ENCODE measurements at regions not wholly inside any gene's neighbourhood (a gene's known extent, or its start where the extent isn't known, plus 50 kb on each side); places are given as distances from the start of the nearest gene placed in this dataset.

GRCh38 chr16:51442141-51442870 lies 291.2 kb upstream of the SALL1 start:
- no peak for DNase-seq

DNA sequence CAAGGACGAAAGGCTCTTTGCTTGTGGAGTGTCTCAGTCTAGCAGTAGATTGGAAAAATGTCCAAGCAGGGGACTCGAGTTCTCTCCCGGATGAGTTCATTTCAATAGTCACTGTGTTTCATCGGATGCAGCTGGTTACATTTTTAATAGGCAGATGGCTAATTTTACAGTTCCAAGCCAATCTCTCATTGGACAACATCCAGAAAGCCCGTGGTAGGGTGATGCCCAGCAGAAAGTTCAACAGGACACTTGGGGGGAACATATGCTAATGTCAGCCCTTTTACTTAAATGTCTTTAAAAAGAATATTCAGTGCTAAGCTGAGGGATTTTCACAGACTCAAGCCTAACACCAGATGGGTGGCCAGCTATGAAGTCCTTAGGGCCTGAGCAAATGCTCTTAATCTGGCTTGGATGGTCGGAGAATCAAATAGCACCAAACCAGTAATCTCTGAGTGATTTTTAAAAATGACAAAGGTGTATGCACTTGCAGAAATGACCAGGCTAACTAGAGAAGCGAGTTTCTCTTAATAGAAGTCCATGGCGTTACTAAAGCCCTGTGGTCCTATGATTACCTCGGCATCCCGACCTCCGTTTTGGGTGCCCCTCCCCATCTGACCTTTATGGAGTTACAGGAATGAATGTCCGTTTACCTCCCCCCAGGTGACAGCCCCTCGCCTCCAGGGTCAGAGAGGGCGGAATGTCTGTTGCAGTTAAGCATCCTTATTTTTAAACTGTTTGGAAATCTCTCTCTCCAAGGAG lies 289.2 kb upstream of the SALL1 start:
- no peak for DNase-seq

DNA sequence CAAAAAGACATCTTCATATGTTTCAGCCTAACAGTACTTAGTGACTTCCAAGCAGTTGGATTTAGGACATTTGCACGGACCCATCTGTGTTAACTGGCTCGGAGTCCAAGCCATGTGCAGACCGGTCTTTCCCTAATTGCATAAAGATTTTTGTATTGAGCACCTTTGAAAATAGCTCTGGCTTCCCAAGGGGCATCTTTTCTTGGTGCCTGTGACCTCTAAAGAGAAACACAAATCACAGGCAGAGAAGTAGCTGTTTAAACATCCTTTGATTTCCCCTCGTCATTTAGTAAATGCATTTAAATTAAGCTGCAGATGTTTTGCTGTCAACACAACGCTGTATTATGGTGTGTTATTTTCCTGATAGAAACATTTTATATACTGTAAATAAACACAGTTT lies 288.2 kb upstream of the SALL1 start:
- no peak for DNase-seq

GRCh38 chr16:51436742-51437141 lies 285.7 kb upstream of the SALL1 start:
- DNase-seq = no peak

GRCh38 chr16:51434567-51435198 lies 283.6 kb upstream of the SALL1 start:
- no peak for DNase-seq

GRCh38 chr16:51433599-51433998 lies 282.5 kb upstream of the SALL1 start:
- DNase-seq = no peak

- DNase-seq = no peak
Measured at GRCh38 chr16:51431517-51432241, 280.6 kb upstream of the SALL1 start.

DNA sequence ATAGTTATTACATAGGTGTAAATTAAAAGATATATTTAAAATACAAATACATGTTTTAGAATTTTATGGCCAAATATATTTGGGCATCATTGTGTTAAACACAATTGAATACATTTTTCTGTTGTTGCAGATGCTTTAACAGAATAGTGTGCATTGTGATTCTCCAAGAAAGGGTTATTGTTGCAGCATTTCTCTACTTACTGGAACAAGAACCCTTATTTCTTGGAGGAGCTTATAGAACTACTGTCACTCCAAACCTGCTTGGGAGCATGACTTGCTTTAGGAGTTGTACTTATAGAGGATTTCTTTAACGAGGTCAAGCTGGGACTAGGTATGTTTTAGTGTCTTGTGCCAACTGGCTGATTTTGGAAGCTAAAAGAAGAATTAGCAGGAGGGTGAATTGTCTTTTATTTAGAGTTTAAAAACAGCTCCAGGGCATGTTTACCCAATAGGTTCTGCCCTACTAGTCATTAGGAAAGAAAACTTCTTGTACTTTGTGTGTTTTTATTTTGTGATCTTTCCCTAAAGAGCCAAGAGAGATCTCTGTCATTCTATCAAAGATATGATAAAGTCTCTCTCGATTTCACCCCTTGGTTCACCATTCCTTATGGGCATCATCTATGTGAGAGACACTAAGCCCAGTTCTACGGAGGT lies 279.8 kb upstream of the SALL1 start:
- no peak for DNase-seq

- DNase-seq = no peak
Measured at GRCh38 chr16:51429041-51429440, 278.0 kb upstream of the SALL1 start.

DNA sequence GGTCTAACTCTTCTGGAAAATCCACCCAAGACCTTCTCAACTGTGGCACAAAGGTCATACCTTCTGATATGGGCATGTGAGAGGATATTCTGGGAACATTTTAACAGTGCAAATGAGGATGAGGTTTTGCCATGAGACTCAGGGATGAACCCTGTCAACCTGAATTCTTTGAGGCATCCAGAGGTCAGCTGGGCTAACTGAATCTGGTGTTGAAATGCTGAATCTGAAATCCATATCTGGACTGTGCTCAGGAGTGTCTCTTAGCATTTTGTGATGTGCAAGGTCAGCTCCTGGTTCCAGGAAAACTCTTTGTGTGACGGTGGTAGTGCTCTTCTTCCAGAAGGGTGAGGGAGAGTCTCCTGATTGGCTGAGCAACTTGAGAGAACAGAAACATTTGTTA lies 276.0 kb upstream of the SALL1 start:
- no peak for DNase-seq

GRCh38 chr16:51426276-51426675 lies 275.2 kb upstream of the SALL1 start:
- DNase-seq = no peak

- DNase-seq = no peak
Measured at GRCh38 chr16:51420247-51420646, 269.2 kb upstream of the SALL1 start.

GRCh38 chr16:51419768-51420167 lies 268.7 kb upstream of the SALL1 start:
- DNase-seq = no peak

DNA sequence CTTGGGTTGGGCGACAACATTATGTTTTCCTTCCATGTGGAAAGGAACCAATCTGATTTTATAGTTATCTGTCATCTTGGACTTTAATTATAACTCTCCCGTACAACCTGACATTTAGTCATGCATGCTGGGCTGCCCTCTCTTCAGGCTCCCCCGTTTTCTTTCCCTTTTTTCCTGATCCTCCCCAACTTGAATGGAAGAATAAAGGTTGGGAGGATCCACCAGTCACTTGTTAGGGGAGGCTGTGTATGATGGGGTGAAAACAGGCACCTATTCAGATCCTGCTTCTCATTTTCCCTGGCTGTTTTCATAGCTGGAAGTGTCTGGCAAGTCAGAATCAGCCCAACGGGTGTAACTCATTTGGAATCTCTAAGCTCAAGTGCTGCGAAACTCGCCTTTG lies 267.2 kb upstream of the SALL1 start:
- no peak for DNase-seq

DNA sequence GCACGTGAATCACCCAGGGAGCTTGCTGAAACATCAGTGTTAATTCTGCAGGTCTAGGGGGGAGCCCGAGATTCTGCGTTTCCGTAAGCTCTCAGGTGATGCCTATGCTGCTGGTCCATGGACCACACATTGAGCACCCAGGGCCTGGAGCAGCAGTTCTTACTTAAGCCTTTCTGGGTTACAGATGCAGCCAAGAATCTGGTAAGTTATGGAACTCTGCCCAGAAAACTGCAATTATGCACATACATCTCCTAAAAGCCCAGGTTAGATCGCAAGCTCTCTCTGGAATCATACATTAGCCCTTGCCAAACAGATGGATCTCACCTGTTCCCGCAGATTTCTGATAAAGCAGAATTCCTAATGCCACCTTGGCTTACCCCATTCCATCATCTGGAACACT lies 265.9 kb upstream of the SALL1 start:
- no peak for DNase-seq

DNA sequence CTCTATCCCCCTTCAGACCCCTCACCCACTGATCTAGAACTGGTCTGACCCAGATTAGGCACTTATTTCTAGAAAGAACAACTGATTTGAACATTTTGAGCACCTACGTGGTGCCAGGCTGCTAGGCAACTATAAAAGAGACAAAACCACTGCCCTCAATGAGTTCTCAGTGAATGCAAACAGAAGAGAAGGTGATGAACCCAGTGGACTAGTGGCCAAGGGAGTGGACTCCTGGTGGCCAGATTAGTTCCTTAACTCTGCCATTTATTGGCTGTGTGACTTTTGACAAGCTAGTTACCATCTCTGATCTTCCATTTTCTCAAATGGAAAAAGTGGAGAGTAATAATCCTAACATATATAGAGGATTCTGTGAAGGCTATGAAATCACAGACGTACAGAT lies 259.1 kb upstream of the SALL1 start:
- no peak for DNase-seq

DNA sequence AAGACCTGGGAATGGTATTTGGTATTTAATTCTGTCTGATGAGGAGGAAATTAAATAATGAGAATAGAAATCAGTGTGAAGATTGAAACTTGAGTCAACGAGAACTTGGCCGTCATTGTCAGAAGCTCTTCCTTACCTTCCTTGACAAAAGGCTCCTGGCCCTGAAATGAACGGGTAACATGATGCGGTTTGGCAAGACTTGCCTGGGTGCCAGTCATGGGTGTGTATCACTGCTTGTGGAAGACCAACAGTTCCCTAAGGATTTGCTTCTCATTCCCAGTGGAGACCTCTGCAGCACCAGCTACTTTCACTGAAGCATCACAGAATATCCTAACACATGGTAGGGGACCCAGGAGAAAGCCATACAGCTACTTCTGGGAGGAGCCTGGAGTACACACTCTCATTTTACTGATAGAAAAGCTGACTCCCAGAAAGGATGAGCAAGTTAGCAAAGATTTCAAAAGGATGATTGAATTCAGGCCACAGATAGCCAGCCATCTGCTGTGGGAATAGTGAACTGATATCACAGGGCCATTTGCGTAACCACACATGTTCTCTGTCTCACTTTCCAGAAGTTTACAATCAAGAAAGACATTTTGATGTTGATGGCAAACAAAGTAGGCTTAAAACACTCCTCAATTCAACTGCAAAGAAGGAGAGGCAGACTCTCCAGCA lies 258.1 kb upstream of the SALL1 start:
- no peak for DNase-seq

- no peak for DNase-seq
Measured at GRCh38 chr16:51408357-51408756, 257.3 kb upstream of the SALL1 start.

DNA sequence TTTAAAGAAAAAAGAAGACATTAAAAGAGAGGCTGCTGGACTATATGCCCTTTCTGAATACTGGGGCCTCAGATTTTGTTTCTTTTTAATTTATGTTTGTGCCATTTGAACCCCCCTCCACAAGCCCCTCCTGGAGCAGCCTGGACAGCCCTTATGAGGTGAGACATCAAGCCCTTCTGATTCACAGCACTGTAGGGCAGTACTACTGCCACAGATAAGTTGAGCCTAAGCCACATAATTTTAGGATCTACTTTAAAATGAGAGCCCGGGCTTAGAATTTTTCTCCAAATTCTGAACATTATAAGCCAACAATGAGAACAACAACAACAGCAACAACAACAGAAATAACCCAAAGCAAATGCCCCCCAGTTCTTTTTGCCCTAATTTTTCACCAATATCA lies 256.9 kb upstream of the SALL1 start:
- no peak for DNase-seq

GRCh38 chr16:51407199-51407598 lies 256.1 kb upstream of the SALL1 start:
- no peak for DNase-seq

GRCh38 chr16:51405361-51405760 lies 254.3 kb upstream of the SALL1 start:
- DNase-seq = no peak

DNA sequence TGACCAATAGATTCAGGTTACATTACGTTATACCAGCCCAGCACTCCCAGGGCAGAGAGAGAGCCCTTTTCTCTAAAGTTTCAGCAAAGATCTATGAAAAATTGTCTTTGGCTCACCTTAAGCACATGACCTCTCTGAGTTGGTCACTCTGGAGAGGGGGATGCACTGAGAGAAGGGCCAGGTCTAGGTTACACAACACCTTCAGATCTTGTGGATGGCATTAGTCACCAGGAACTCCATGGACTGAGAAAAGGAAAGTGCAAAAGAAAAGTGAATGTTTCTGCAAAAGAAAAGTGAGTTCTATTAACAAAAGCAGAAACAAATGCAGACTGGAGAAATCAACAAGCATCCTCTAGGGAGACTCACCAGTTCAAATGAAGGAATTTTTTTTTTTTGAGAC lies 253.3 kb upstream of the SALL1 start:
- DNase-seq = no peak

Measured in stimulated activated CD4-positive, alpha-beta T cell treated with anti-CD3 and anti-CD28 coated beads, Interleukin-4, amount 100 ng/mL, for 24 hours (primary cell).